ENCODE measurements at regions not wholly inside any gene's neighbourhood (a gene's known extent, or its start where the extent isn't known, plus 50 kb on each side); places are given as distances from the start of the nearest gene placed in this dataset.

- Histone ChIP-seq H4K8ac (ENCODE audit: low read depth in 2 of 2, low read length in 2 of 2) (no peak overlapping the region), H3K23ac (ENCODE audit: low read depth, low read length) (no peak overlapping the region), H2BK20ac (ENCODE audit: low read depth, low read length) (no peak overlapping the region), H4K91ac (ENCODE audit: insufficient read depth, low read depth, low read length) (no peak overlapping the region), H3K4me1 (ENCODE audit: control insufficient read depth, insufficient read depth, low read length) (peaks cover 1% of the 10 kb centered on the region; the same call in 1 of the 2 replicates), H3K9ac (ENCODE audit: low read depth, low read length) (no peak overlapping the region), H3K56ac (ENCODE audit: extremely low read depth, insufficient read depth, low read length) (no peak overlapping the region), H2BK15ac (ENCODE audit: low read depth, low read length) (no peak overlapping the region), H3K4ac (ENCODE audit: low read depth, low read length) (no peak overlapping the region), H2AK9ac (replicated peaks; ENCODE audit: low read depth, low read length, poor library complexity) (no peak overlapping the region), H3K18ac (ENCODE audit: low read depth, low read length) (no peak overlapping the region), H3K9me1 (ENCODE audit: insufficient read depth, low read length) (no peaks in the 10 kb centered on the region), H4K5ac (ENCODE audit: low read depth, low read length) (no peak overlapping the region), H2AK5ac (ENCODE audit: low read depth, low read length) (no peak overlapping the region), H3K14ac (replicated peaks; ENCODE audit: low read depth, low read length) (no peak overlapping the region), H2BK5ac (ENCODE audit: low read depth, low read length, poor library complexity, severe bottlenecking) (peak overlapping the region; percentile 27), H3K4me2 (ENCODE audit: low read depth, low read length) (no peak overlapping the region), H3K36me3 (ENCODE audit: control insufficient read depth, insufficient read depth, low read length) (no peaks in the 10 kb centered on the region), H2BK120ac (ENCODE audit: low read depth, low read length) (no peak overlapping the region), H4K20me1 (ENCODE audit: insufficient read depth, low read length) (no peaks in the 10 kb centered on the region; the same call in 1 of the 2 replicates), H2AFZ (replicated peaks; ENCODE audit: low read length, poor library complexity) (no peak overlapping the region), H3K4me3 (ENCODE audit: insufficient read depth, low read depth, low read length) (no peak overlapping the region), H3K9me3 (ENCODE audit: control insufficient read depth, insufficient read depth, low read length) (no peaks in the 10 kb centered on the region), H3K79me1 (ENCODE audit: low read depth in 1 of 2, low read length in 2 of 2) (no peaks in the 10 kb centered on the region), H3K27me3 (ENCODE audit: control insufficient read depth, insufficient read depth, low read length) (peaks cover 4% of the 10 kb centered on the region; the same call in 1 of the 2 replicates), H3K27ac (ENCODE audit: insufficient read depth, low read length) (no peak overlapping the region)
- TF ChIP-seq ELK1 (IDR thresholded peaks at IDR 0.05; ENCODE audit: borderline replicate concordance, low read depth, low read length) (no peak), MAZ (IDR thresholded peaks at IDR 0.05; ENCODE audit: borderline replicate concordance, low read depth, low read length) (no peak), POLR2A (IDR thresholded peaks at IDR 0.05; ENCODE audit: low read depth, low read length) (no peak; the same call in 1 of the 2 replicates), RCOR1 (IDR thresholded peaks at IDR 0.05; ENCODE audit: insufficient replicate concordance, low read length) (peak; percentile 67), USF2 (IDR thresholded peaks at IDR 0.05; ENCODE audit: low read depth, low read length) (peak; percentile 94), CEBPB (IDR thresholded peaks at IDR 0.05; ENCODE audit: low read depth, low read length) (peak; percentile 33; the same call in 1 of the 2 replicates), MXI1 (IDR thresholded peaks at IDR 0.05; ENCODE audit: borderline replicate concordance, low read depth, low read length) (peak; percentile 95), NFE2L2 (IDR thresholded peaks at IDR 0.05; ENCODE audit: low read depth, low read length) (no peak)
- dilution Hi-C loops (cut with HindIII; ENCODE audit: low sequenced_read_pairs, unreplicated experiment), result loop anchor here (25.0 kb wide), 1 partner anchor 191 kb away; no protein-coding TSS in a partner anchor
- intact Hi-C loops (cut with micrococcal nuclease), result loop anchor here (2.0 to 5.0 kb wide), 3 partner anchors 19 to 91 kb away; no protein-coding TSS in a partner anchor
- DNase-seq, result peak; percentile 96
- BruUV-seq (replicated peaks), result no TSS peak
- 0% methylated on average over 2 of the region's 3 CpGs; no CpG with 5 or more reads in 1 of the 2 experiments for WGBS, 2 experiments (ENCODE audit: extremely low coverage in 2 of 2, insufficient read length in 1 of 2)
- in situ Hi-C loops (cut with MboI; ENCODE audit: low sequenced_read_pairs), result no loop called here
- CTCF ChIA-PET, result interaction anchor here (0.6 kb wide), 1 partner anchor 589 kb away, joined by 3 read pairs; no protein-coding TSS in a partner anchor
- POLR2A ChIA-PET (ENCODE audit: unreplicated experiment), result no interaction called here
- ATAC-seq (ENCODE audit: low read depth), result peak; percentile 98
Measured at GRCh38 chr6:166078294-166078693, 89.4 kb downstream of the TBXT start.
